ENCODE measurements at regions not wholly inside any gene's neighbourhood (a gene's known extent, or its start where the extent isn't known, plus 50 kb on each side); places are given as distances from the start of the nearest gene placed in this dataset.

DNA sequence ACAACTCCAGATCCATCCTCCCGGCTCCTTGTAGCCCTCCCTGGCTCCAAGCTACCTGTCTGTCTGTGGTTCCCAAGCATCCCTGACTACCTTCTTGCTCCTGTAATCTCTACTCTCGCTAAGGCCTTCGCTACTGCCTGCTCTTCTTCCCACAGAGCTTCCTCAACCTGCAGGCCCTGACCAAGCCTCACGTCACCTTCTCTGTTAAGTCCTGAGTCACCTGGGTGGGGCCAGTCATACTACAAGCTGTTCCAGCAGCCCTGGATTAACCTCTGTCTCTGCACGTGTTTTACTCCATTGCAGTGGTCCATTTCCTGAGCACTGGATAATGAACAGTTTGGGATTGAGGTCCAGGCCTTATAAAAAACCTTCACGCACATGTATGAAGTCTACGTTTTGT, 770.7 kb downstream of the BCL11B start:
- DNase-seq (ENCODE audit: extremely low read depth, insufficient read length) = no peak
- H3K36me3 ChIP-seq (ENCODE audit: control insufficient read depth, insufficient read depth, low read length) = no peaks in the 10 kb centered on the region
- no peak overlapping the region for H3K4me3 ChIP-seq (replicated peaks; ENCODE audit: low read depth, low read length)
- no peak for TF ChIP-seq CTCF (IDR thresholded peaks at IDR 0.05; ENCODE audit: insufficient read depth, low read length, poor library complexity, severe bottlenecking)
- no peaks in the 10 kb centered on the region for H3K27me3 ChIP-seq (replicated peaks; ENCODE audit: control insufficient read depth, insufficient read depth, low read length)

GRCh38 chr14:98501836-98502235, 770.2 kb downstream of the BCL11B start:
- Histone ChIP-seq H3K4me3 (replicated peaks; ENCODE audit: low read depth, low read length) (no peak overlapping the region), H3K27me3 (replicated peaks; ENCODE audit: control insufficient read depth, insufficient read depth, low read length) (no peaks in the 10 kb centered on the region), H3K36me3 (ENCODE audit: control insufficient read depth, insufficient read depth, low read length) (no peaks in the 10 kb centered on the region)
- DNase-seq (ENCODE audit: extremely low read depth, insufficient read length) = no peak
- TF ChIP-seq CTCF (IDR thresholded peaks at IDR 0.05; ENCODE audit: insufficient read depth, low read length, poor library complexity, severe bottlenecking) = no peak

DNA sequence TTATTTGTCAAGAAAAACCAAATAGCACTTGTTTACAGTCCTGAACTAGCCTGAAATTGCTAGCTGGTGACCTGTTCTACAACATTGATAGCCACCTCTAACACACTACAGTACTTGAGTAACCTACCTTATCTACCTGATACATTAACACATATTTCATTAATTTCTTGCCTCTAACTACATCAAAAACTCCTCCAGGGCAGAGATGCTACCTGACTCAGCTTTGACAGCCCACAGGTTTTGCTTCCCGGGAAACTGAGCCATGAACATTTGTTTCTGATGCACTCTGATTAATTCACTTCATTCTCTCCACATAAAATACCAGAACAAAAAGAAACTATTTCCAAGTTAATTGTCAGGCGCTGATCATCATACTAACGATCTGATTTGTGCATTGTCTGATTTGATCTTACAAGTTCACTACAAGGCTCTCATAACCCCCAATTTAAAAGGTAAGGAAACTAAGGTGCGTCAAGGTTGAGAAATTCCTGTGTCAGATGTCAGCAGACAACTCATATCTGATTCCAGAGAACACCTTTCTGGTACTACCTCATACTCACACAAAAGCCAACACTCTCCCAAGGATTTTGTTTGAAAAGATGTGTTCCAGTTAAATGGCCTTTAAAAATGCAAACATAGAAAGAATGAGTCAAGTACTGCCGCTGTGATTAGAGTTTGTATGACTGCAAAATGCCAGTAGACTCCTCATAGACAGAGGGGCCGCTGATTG, 768.7 kb downstream of the BCL11B start:
- no peaks in the 10 kb centered on the region for H3K36me3 ChIP-seq (ENCODE audit: control insufficient read depth, insufficient read depth, low read length)
- no peaks in the 10 kb centered on the region for H3K27me3 ChIP-seq (replicated peaks; ENCODE audit: control insufficient read depth, insufficient read depth, low read length)
- no peak overlapping the region for H3K4me3 ChIP-seq (replicated peaks; ENCODE audit: low read depth, low read length)
- DNase-seq (ENCODE audit: extremely low read depth, insufficient read length) = no peak
- no peak for TF ChIP-seq CTCF (IDR thresholded peaks at IDR 0.05; ENCODE audit: insufficient read depth, low read length, poor library complexity, severe bottlenecking)

- TF ChIP-seq CTCF (IDR thresholded peaks at IDR 0.05; ENCODE audit: insufficient read depth, low read length, poor library complexity, severe bottlenecking) = no peak
- Histone ChIP-seq H3K27me3 (replicated peaks; ENCODE audit: control insufficient read depth, insufficient read depth, low read length) (no peaks in the 10 kb centered on the region), H3K36me3 (ENCODE audit: control insufficient read depth, insufficient read depth, low read length) (no peaks in the 10 kb centered on the region), H3K4me3 (replicated peaks; ENCODE audit: low read depth, low read length) (no peak overlapping the region)
- DNase-seq (ENCODE audit: extremely low read depth, insufficient read length) = no peak
Measured at GRCh38 chr14:98507264-98507663, 764.7 kb downstream of the BCL11B start.

- Histone ChIP-seq H3K4me3 (replicated peaks; ENCODE audit: low read depth, low read length) (no peak overlapping the region), H3K27me3 (replicated peaks; ENCODE audit: control insufficient read depth, insufficient read depth, low read length) (no peaks in the 10 kb centered on the region), H3K36me3 (ENCODE audit: control insufficient read depth, insufficient read depth, low read length) (no peaks in the 10 kb centered on the region)
- no peak for DNase-seq (ENCODE audit: extremely low read depth, insufficient read length)
- TF ChIP-seq CTCF (IDR thresholded peaks at IDR 0.05; ENCODE audit: insufficient read depth, low read length, poor library complexity, severe bottlenecking) = no peak
Measured at GRCh38 chr14:98510392-98510791, 761.6 kb downstream of the BCL11B start.

Measured in GM06990 (cell line).